Testis (tissue), 2 donors: ENCODE measurements at regions not wholly inside any gene's neighbourhood (a gene's known extent, or its start where the extent isn't known, plus 50 kb on each side); places are given as distances from the start of the nearest gene placed in this dataset.

Experiments used
- DNase-seq: peaks from one replicate; pipeline ENCODE4 v3.0.0-alpha.2; 2019
- H3K27ac ChIP-seq, 2 donors: fragments of 200-600 bp; sonication (generic); one replicate each; pipeline ENCODE4 v1.5.1; 2019
- H3K27me3 ChIP-seq: fragments of 200-600 bp; sonication (generic); one replicate; pipeline ENCODE4 v1.5.1; 2019
- H3K36me3 ChIP-seq: fragments of 200-600 bp; sonication (generic); one replicate; pipeline ENCODE4 v1.5.1; 2017; ENCODE audit warnings: low read depth; ENCODE audit errors: missing control alignments
- H3K4me1 ChIP-seq: fragments of 200-600 bp; sonication (generic); one replicate; pipeline ENCODE4 v1.5.1; 2019
- H3K4me3 ChIP-seq, 2 donors: fragments of 200-600 bp; sonication (generic); one replicate each; pipeline ENCODE4 v1.5.1; 2017 to 2019
- H3K9me3 ChIP-seq: fragments of 200-600 bp; sonication (generic); one replicate; pipeline ENCODE4 v1.5.1; 2017
- POLR2A ChIP-seq: fragments of 450-650 bp; IDR thresholded peaks from one replicate; pipeline ENCODE4 v1.6.1; 2017; ENCODE audit warnings: antibody characterized with exemption, mild to moderate bottlenecking, moderate library complexity
- whole genome bisulfite sequencing, 2 donors: methylation state at CpG; one replicate each; pipeline ENCODE4 v1.1.5; 2018; 5-methylcytosine and 5-hydroxymethylcytosine counted together
- intact Hi-C: fragments of 100-400 bp; cut with DNase I; formaldehyde crosslinking; loops from one replicate; pipeline ENCODE4 v1.15.1; 2023; ENCODE audit warnings: low total_unique reads
- TF ChIP-seq, protein P1 (sequence below), 3 experiments: fragments of 450-650 bp in 2 of 3; fragments of 200-600 bp in 1 of 3; sonication (generic) in 1 of 3; IDR thresholded peaks; one replicate each; pipeline ENCODE4 v1.5.1; 2016 to 2019; ENCODE audit warnings: antibody characterized with exemption in 3 of 3, mild to moderate bottlenecking in 2 of 3, moderate library complexity in 1 of 3

DNA sequence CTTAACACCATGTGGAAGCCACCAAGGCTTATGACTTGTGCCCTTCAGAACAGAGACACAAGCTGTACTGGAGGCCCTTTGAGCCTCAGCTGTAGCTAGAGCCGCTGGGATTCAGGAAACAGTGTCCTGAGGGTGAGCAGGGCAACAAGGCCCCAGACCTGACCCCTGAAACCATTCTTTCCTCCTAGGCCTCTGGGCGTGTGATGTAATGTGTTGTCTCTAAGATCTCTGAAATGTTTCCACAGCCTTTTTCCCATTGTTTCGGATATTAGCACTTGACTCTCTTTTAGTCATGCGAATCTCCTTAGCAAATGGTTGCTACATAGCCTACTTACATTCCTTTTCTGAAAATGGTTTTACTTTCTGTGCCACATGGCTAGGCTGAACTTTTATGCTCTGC is 114.9 kb downstream of the CD8B2 start:
- Histone ChIP-seq H3K36me3 (no peaks in the 10 kb centered on the region), H3K9me3 (no peaks in the 10 kb centered on the region), H3K27ac (no peak overlapping the region), H3K4me1 (no peaks in the 10 kb centered on the region), H3K27me3 (no peaks in the 10 kb centered on the region), H3K4me3 (no peak overlapping the region)
- WGBS, 2 donors, result 70 to 88% methylated on average over 4 of the region's 4 CpGs
- TF ChIP-seq, protein P1, sequence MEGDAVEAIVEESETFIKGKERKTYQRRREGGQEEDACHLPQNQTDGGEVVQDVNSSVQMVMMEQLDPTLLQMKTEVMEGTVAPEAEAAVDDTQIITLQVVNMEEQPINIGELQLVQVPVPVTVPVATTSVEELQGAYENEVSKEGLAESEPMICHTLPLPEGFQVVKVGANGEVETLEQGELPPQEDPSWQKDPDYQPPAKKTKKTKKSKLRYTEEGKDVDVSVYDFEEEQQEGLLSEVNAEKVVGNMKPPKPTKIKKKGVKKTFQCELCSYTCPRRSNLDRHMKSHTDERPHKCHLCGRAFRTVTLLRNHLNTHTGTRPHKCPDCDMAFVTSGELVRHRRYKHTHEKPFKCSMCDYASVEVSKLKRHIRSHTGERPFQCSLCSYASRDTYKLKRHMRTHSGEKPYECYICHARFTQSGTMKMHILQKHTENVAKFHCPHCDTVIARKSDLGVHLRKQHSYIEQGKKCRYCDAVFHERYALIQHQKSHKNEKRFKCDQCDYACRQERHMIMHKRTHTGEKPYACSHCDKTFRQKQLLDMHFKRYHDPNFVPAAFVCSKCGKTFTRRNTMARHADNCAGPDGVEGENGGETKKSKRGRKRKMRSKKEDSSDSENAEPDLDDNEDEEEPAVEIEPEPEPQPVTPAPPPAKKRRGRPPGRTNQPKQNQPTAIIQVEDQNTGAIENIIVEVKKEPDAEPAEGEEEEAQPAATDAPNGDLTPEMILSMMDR (IDR thresholded peaks at IDR 0.05), result no peak
- TF ChIP-seq POLR2A, result no peak
- DNase-seq, result no peak
- intact Hi-C loops, result no loop called here

DNA sequence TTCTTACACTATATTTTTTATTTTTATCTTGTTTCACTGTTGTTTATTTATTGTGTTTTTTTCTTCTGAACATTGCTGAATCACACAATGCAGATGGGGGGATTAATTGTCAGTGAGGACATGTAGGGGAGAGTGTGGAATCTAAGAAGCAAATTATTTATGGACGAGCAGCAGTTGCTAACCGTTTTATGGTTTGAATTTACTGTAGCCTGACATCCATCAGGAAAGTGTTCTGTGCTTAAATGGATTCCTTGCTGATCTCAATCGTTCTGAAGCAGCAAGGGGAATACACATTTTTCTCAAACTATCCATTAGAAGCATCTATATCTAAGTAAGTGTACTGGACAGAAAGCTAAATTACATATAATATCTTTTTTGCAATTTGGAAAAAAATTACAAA is 119.5 kb downstream of the CD8B2 start:
- no peak for TF ChIP-seq POLR2A
- TF ChIP-seq, protein P1 (IDR thresholded peaks at IDR 0.05), result no peak
- intact Hi-C loops, result no loop called here
- DNase-seq, result no peak
- WGBS, 2 donors, result 39 to 44% methylated on average over 3 of the region's 3 CpGs
- Histone ChIP-seq H3K27me3 (no peaks in the 10 kb centered on the region), H3K9me3 (no peaks in the 10 kb centered on the region), H3K36me3 (no peaks in the 10 kb centered on the region), H3K4me3 (no peak overlapping the region), H3K27ac (no peak overlapping the region), H3K4me1 (no peaks in the 10 kb centered on the region)

DNA sequence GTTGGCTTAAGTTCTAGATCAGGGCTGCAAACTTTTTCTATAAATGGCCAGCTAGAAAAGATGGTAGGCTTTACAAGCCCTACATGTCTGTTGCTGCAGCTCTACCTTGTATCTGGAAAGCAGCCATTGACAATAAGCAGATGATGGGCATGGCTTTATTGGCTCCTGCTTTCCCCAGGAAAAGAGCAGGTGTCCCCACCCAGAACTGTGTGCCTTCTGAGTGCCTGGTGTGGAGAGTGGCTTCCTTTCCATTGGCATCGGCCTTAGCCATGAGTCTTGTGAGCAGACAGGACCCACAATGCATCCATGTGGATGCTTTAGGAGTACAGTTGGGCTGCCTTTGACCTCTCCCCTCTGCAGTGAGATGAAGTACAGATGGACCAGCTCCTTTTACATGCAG is 120.2 kb downstream of the CD8B2 start:
- H3K27me3 ChIP-seq, result no peaks in the 10 kb centered on the region
- intact Hi-C loops, result no loop called here
- no peak for DNase-seq

DNA sequence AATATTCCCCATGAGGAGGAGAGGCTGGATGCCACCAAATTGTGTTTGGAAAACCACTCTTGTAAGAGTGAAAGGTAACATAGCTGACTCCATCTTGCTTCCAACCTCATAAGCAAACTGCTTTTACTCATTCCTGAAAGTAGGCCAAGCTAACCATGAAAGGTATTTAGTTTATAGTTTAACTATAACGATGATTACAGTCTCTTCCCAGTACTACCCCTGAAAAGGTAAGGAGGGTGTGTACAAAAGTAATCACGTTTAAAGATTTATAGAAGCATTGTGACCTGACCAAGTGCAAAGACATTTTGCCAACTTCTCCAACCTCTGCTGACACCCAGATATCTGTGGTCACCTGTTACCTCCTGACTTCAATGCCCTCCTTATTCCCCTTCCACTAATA is 122.6 kb downstream of the CD8B2 start:
- TF ChIP-seq, protein P1 (IDR thresholded peaks at IDR 0.05), result no peak
- no peak for TF ChIP-seq POLR2A
- no peaks in the 10 kb centered on the region for H3K4me1 ChIP-seq
- no peaks in the 10 kb centered on the region for H3K9me3 ChIP-seq
- H3K36me3 ChIP-seq, result no peaks in the 10 kb centered on the region
- H3K27me3 ChIP-seq, result no peaks in the 10 kb centered on the region
- DNase-seq, result no peak
- H3K27ac ChIP-seq, result no peak overlapping the region
- no peak overlapping the region for H3K4me3 ChIP-seq
- WGBS, 2 donors, result 71 to 85% methylated on average over 2 of the region's 2 CpGs
- intact Hi-C loops, result no loop called here

More for the DNA sequence above, 120.2 kb downstream of the CD8B2 start:
- Histone ChIP-seq H3K9me3 (no peaks in the 10 kb centered on the region), H3K4me1 (no peaks in the 10 kb centered on the region), H3K4me3 (no peak overlapping the region), H3K27ac (no peak overlapping the region), H3K36me3 (no peaks in the 10 kb centered on the region)
- no peak for TF ChIP-seq POLR2A
- TF ChIP-seq, protein P1 (IDR thresholded peaks at IDR 0.05), result no peak
- WGBS, 2 donors, result 72% methylated on average over 1 of the region's 1 CpG; no CpG with 5 or more reads in 1 of the 2 donors

DNA sequence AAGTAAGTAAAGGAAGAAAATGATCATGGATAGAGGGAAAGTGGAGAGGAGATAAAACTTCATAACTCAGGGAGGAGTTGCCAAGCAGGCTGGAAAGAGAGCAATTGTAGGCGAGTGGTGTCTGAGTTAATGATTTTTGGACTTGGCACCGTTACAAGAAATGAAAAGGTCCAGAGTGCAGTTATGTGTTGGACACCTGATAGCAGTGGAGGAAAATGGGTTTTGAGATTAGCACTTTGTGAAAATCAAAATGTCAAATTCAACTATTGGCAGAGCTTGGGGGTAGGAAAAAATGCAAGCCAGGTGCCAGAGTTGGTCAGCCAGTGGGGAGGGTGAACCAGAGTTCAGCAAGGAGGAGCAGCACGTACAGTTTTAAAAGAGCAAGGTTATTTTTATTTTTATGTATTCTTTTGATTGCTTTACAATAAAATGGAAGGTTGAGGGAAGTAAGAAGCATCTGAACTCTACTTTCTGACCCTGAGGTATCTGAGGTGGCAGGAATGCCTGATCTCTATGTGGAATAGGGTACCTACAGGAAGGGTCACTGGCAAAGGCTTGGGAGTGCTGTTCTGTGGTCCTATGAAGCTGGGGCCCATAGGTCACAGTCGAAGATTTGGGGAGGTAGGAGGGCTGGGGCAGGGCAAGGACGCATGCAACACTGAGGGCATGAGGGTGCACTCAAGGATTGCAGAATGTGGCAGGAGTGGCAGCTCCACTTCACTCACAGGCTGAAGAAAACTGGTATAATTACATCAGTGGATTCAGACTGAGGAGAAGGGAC is 127.5 kb downstream of the CD8B2 start:
- Histone ChIP-seq H3K9me3 (no peaks in the 10 kb centered on the region), H3K36me3 (no peaks in the 10 kb centered on the region), H3K27me3 (no peaks in the 10 kb centered on the region), H3K4me1 (no peaks in the 10 kb centered on the region), H3K27ac (no peak overlapping the region), H3K4me3 (no peak overlapping the region)
- intact Hi-C loops, result no loop called here
- TF ChIP-seq POLR2A, result no peak
- TF ChIP-seq, protein P1 (IDR thresholded peaks at IDR 0.05), result no peak
- WGBS, 2 donors, result 53 to 61% methylated on average over 5 of the region's 5 CpGs
- DNase-seq, result no peak
